GM23248 (cell line): ENCODE measurements at regions not wholly inside any gene's neighbourhood (a gene's known extent, or its start where the extent isn't known, plus 50 kb on each side); places are given as distances from the start of the nearest gene placed in this dataset.

Experiments
- DNase-seq: peaks from one replicate; pipeline ENCODE4 v3.0.0-alpha.2; 2015
- H2AFZ ChIP-seq: fragments of 200-600 bp; sonication (generic); 2 replicates; pipeline ENCODE4 v1.6.1; 2016; ENCODE audit warnings: antibody characterized with exemption
- H3F3A ChIP-seq: fragments of 200-600 bp; sonication (generic); 2 replicates; pipeline ENCODE4 v1.6.1; 2016; ENCODE audit warnings: mild to moderate bottlenecking, antibody characterized with exemption, mixed run types; ENCODE audit not compliant: insufficient read depth
- H3K27ac ChIP-seq: fragments of 200-600 bp; sonication (generic); 2 replicates; pipeline ENCODE4 v1.5.1; 2016; ENCODE audit warnings: mild to moderate bottlenecking
- H3K27me3 ChIP-seq: fragments of 200-600 bp; sonication (generic); replicated peaks from 2 replicates; pipeline ENCODE4 v1.6.1; 2016; ENCODE audit warnings: mild to moderate bottlenecking; ENCODE audit not compliant: insufficient read depth
- H3K36me3 ChIP-seq: fragments of 200-600 bp; sonication (generic); 2 replicates; pipeline ENCODE4 v1.6.1; 2016; ENCODE audit warnings: low read depth, mild to moderate bottlenecking
- H3K4me1 ChIP-seq: fragments of 200-600 bp; sonication (generic); 2 replicates; pipeline ENCODE4 v1.6.1; 2016; ENCODE audit warnings: mild to moderate bottlenecking; ENCODE audit not compliant: insufficient read depth
- H3K4me2 ChIP-seq: fragments of 200-600 bp; sonication (generic); one replicate; pipeline ENCODE4 v1.6.1; 2016; ENCODE audit warnings: mild to moderate bottlenecking; ENCODE audit not compliant: unreplicated experiment
- H3K4me3 ChIP-seq: fragments of 200-600 bp; sonication (generic); 2 replicates; pipeline ENCODE4 v1.5.1; 2016; ENCODE audit warnings: mild to moderate bottlenecking
- H3K79me2 ChIP-seq: fragments of 200-600 bp; sonication (generic); 2 replicates; pipeline ENCODE4 v1.6.1; 2016; ENCODE audit warnings: mild to moderate bottlenecking; ENCODE audit not compliant: insufficient read depth
- H3K9ac ChIP-seq: fragments of 200-600 bp; sonication (generic); 2 replicates; pipeline ENCODE4 v1.6.1; 2016; ENCODE audit warnings: mild to moderate bottlenecking
- H3K9me2 ChIP-seq: fragments of 200-600 bp; sonication (generic); 2 replicates; pipeline ENCODE4 v1.6.1; 2016; ENCODE audit warnings: mixed run types, mild to moderate bottlenecking, moderate library complexity; ENCODE audit not compliant: insufficient read depth
- H3K9me3 ChIP-seq: fragments of 200-600 bp; sonication (generic); one replicate; pipeline ENCODE4 v1.6.1; 2017; ENCODE audit warnings: low read depth
- H4K20me1 ChIP-seq: fragments of 200-600 bp; sonication (generic); 2 replicates; pipeline ENCODE4 v1.6.0; 2016; ENCODE audit not compliant: insufficient read depth
- EZH2 ChIP-seq: fragments of 200-600 bp; sonication (generic); IDR thresholded peaks from 2 replicates; pipeline ENCODE4 v1.6.1; 2018; ENCODE audit warnings: antibody characterized with exemption, mild to moderate bottlenecking; ENCODE audit not compliant: insufficient read depth, poor library complexity, severe bottlenecking
- EZH2phosphoT487 ChIP-seq: fragments of 200-600 bp; sonication (generic); IDR thresholded peaks from 2 replicates; pipeline ENCODE4 v1.6.1; 2018; ENCODE audit warnings: antibody characterized with exemption, moderate library complexity, mild to moderate bottlenecking, low read depth; ENCODE audit not compliant: insufficient read depth
- WGBS, 2 experiments: methylation state at CpG; one replicate each; pipeline ENCODE4 v1.1.6; 2015 to 2017; ENCODE audit warnings: low lambda C conversion rate in 2 of 2, low coverage in 1 of 2; ENCODE audit errors: missing lambda C conversion rate in 2 of 2; 5-methylcytosine and 5-hydroxymethylcytosine counted together
- in situ Hi-C: fragments of 300-500 bp; cut with MboI; formaldehyde crosslinking; loops from 2 replicates; pipeline ENCODE4 v1.15.0; 2020

- in situ Hi-C loops = no loop called here
- no peak for DNase-seq
- no peak overlapping the region for H3K9ac ChIP-seq
- 0 out of 2 replicates have a peak, but pooled peaks cover 8% of the 10 kb centered on the region for H3K4me1 ChIP-seq
- no peaks in the 10 kb centered on the region for H3K79me2 ChIP-seq
- H3K27me3 ChIP-seq = no peaks in the 10 kb centered on the region
- TF ChIP-seq EZH2 (no peak), EZH2phosphoT487 (no peak)
- no peak overlapping the region for H3K4me2 ChIP-seq
- no peak overlapping the region for H3K27ac ChIP-seq
- H3K9me2 ChIP-seq = no peaks in the 10 kb centered on the region
- H4K20me1 ChIP-seq = no peaks in the 10 kb centered on the region
- no peak overlapping the region for H2AFZ ChIP-seq
- H3K36me3 ChIP-seq = no peaks in the 10 kb centered on the region
- no peak overlapping the region for H3K4me3 ChIP-seq
- WGBS, 2 experiments = 63 to 70% methylated on average over 1 of the region's 1 CpG
- no peaks in the 10 kb centered on the region for H3K9me3 ChIP-seq
- H3F3A ChIP-seq = no peaks in the 10 kb centered on the region
Observed at GRCh38 chr5:87095787-87096186, 171.9 kb upstream of the RASA1 start.

GRCh38 chr5:87097664-87098063 is 170.0 kb upstream of the RASA1 start:
- in situ Hi-C loops = no loop called here
- Histone ChIP-seq H3K4me1 (0 out of 2 replicates have a peak, but pooled peaks cover 8% of the 10 kb centered on the region), H3K79me2 (no peaks in the 10 kb centered on the region), H3K27ac (no peak overlapping the region), H3F3A (no peaks in the 10 kb centered on the region), H3K4me3 (no peak overlapping the region), H2AFZ (no peak overlapping the region), H3K4me2 (no peak overlapping the region), H3K9ac (no peak overlapping the region), H3K9me3 (no peaks in the 10 kb centered on the region), H3K36me3 (no peaks in the 10 kb centered on the region), H3K9me2 (no peaks in the 10 kb centered on the region), H4K20me1 (no peaks in the 10 kb centered on the region), H3K27me3 (no peaks in the 10 kb centered on the region)
- TF ChIP-seq EZH2 = no peak
- no peak for TF ChIP-seq EZH2phosphoT487
- 54 to 62% methylated on average over 2 of the region's 2 CpGs for WGBS, 2 experiments
- no peak for DNase-seq

- in situ Hi-C loops = no loop called here
- H3F3A ChIP-seq = no peaks in the 10 kb centered on the region
- 43 to 59% methylated on average over 1 of the region's 1 CpG for WGBS, 2 experiments
- no peak overlapping the region for H2AFZ ChIP-seq
- 0 out of 2 replicates have a peak, but pooled peaks cover 8% of the 10 kb centered on the region for H3K4me1 ChIP-seq
- H3K9me3 ChIP-seq = no peaks in the 10 kb centered on the region
- no peak for DNase-seq
- H4K20me1 ChIP-seq = no peaks in the 10 kb centered on the region
- H3K4me2 ChIP-seq = no peak overlapping the region
- H3K79me2 ChIP-seq = no peaks in the 10 kb centered on the region
- H3K4me3 ChIP-seq = no peak overlapping the region
- no peaks in the 10 kb centered on the region for H3K27me3 ChIP-seq
- no peak overlapping the region for H3K9ac ChIP-seq
- TF ChIP-seq EZH2phosphoT487 (no peak), EZH2 (no peak)
- no peak overlapping the region for H3K27ac ChIP-seq
- H3K9me2 ChIP-seq = no peaks in the 10 kb centered on the region
- H3K36me3 ChIP-seq = no peaks in the 10 kb centered on the region
Observed at GRCh38 chr5:87099291-87099839, 168.3 kb upstream of the RASA1 start.

- no peak overlapping the region for H3K4me2 ChIP-seq
- no peaks in the 10 kb centered on the region for H3K79me2 ChIP-seq
- in situ Hi-C loops = no loop called here
- H2AFZ ChIP-seq = no peak overlapping the region
- H3K36me3 ChIP-seq = no peaks in the 10 kb centered on the region
- DNase-seq = no peak
- H3F3A ChIP-seq = no peaks in the 10 kb centered on the region
- no peak overlapping the region for H3K4me3 ChIP-seq
- no peak overlapping the region for H3K9ac ChIP-seq
- H3K4me1 ChIP-seq = 0 out of 2 replicates have a peak, but pooled peaks cover 8% of the 10 kb centered on the region
- no peak overlapping the region for H3K27ac ChIP-seq
- no peaks in the 10 kb centered on the region for H3K27me3 ChIP-seq
- TF ChIP-seq EZH2phosphoT487 = no peak
- no peak for TF ChIP-seq EZH2
- H3K9me2 ChIP-seq = no peaks in the 10 kb centered on the region
- H4K20me1 ChIP-seq = no peaks in the 10 kb centered on the region
- no peaks in the 10 kb centered on the region for H3K9me3 ChIP-seq
Observed at GRCh38 chr5:87099968-87100367, 167.7 kb upstream of the RASA1 start.

GRCh38 chr5:87101321-87101720 is 166.4 kb upstream of the RASA1 start:
- no peak overlapping the region for H3K4me2 ChIP-seq
- H3K9me3 ChIP-seq = no peaks in the 10 kb centered on the region
- H3K27me3 ChIP-seq = no peaks in the 10 kb centered on the region
- H2AFZ ChIP-seq = no peak overlapping the region
- no peak overlapping the region for H3K4me3 ChIP-seq
- no peak overlapping the region for H3K9ac ChIP-seq
- H3K9me2 ChIP-seq = no peaks in the 10 kb centered on the region
- no peaks in the 10 kb centered on the region for H3K36me3 ChIP-seq
- TF ChIP-seq EZH2 = no peak
- no peak for TF ChIP-seq EZH2phosphoT487
- no peaks in the 10 kb centered on the region for H3F3A ChIP-seq
- in situ Hi-C loops = no loop called here
- no peaks in the 10 kb centered on the region for H4K20me1 ChIP-seq
- WGBS, 2 experiments = 45 to 52% methylated on average over 3 of the region's 3 CpGs
- DNase-seq = no peak
- 0 out of 2 replicates have a peak, but pooled peaks cover 8% of the 10 kb centered on the region for H3K4me1 ChIP-seq
- H3K27ac ChIP-seq = no peak overlapping the region
- H3K79me2 ChIP-seq = no peaks in the 10 kb centered on the region
